K562 (cell line): ENCODE measurements at regions not wholly inside any gene's neighbourhood (a gene's known extent, or its start where the extent isn't known, plus 50 kb on each side); places are given as distances from the start of the nearest gene placed in this dataset.

Source experiments
- ATAC-seq: fragments of 200-7000 bp; cut with Tn5 transposase; 3 replicates; pipeline ENCODE4 v1.9.1; 2020; ENCODE audit warnings: moderate library complexity
- BruUV-seq: library from RNA; stranded (reverse); fragments of 400-500 nt; replicated peaks from 2 replicates; lab custom pipeline; 2021; lab: Mats Ljungman, UMichigan
- CTCF ChIA-PET: fragments of 300-600 bp; formaldehyde crosslinking; extraction: SDS; loops from one replicate; lab custom pipeline; 2021; ENCODE audit warnings: low intra/inter-chr PET ratio; lab: Yijun Ruan, JAX
- POLR2A ChIA-PET: fragments of 300-600, 350-650 bp; sonication (Branson Sonifier 250); formaldehyde crosslinking; extraction: SDS; loops from one replicate; lab custom pipeline; 2021; ENCODE audit warnings: antibody characterized with exemption, inconsistent platforms; lab: Yijun Ruan, JAX
- DNase-seq, 4 experiments: peaks; one replicate each; pipeline versions ENCODE4 v3.0.0 to v3.0.0-alpha.2; 2011 to 2018; ENCODE audit warnings: low spot score in 3 of 4, mixed read lengths in 3 of 4; ENCODE audit errors: extremely low read depth in 1 of 4
- FAIRE-seq: peaks from 2 replicates; lab custom pipeline; 2011; peaks lifted over from hg19 to GRCh38; lab: Jason Lieb, UNC
- H2AFZ ChIP-seq: 2 replicates; pipeline ENCODE4 v1.6.0; 2011; ENCODE audit warnings: low read depth, low read length, control low read depth, inconsistent platforms
- H3K27ac ChIP-seq: fragments of 200-600 bp; 3 replicates; pipeline ENCODE4 v1.8.0; 2011; ENCODE audit warnings: low read depth, mild to moderate bottlenecking, control low read depth, inconsistent platforms, low read length, moderate library complexity, mixed read lengths; ENCODE audit errors: extremely low read depth
- H3K27me3 ChIP-seq, 2 experiments: fragments of 300-600 bp in 1 of 2; 2 replicates in 1 of 2; 3 replicates in 1 of 2; pipeline versions ENCODE4 v1.6.0 to v1.8.0; 2011; ENCODE audit warnings: inconsistent platforms in 2 of 2, low read length in 2 of 2, mild to moderate bottlenecking in 1 of 2, mixed read lengths in 1 of 2, moderate library complexity in 1 of 2; ENCODE audit not compliant: control insufficient read depth in 2 of 2, insufficient read depth in 2 of 2
- H3K36me3 ChIP-seq: fragments of 300-600 bp; 3 replicates; pipeline ENCODE4 v1.8.0; 2011; ENCODE audit warnings: mild to moderate bottlenecking, low read length, inconsistent platforms; ENCODE audit not compliant: control insufficient read depth, insufficient read depth
- H3K4me1 ChIP-seq, 2 experiments: fragments of 200-600 bp in 1 of 2; replicated peaks in 1 of 2; 2 replicates in 1 of 2; 3 replicates in 1 of 2; pipeline versions ENCODE4 v1.5.1 to v1.8.0; 2011; ENCODE audit warnings: inconsistent platforms in 2 of 2, low read length in 2 of 2, mild to moderate bottlenecking in 1 of 2, mixed read lengths in 1 of 2, moderate library complexity in 1 of 2; ENCODE audit not compliant: control insufficient read depth in 2 of 2, insufficient read depth in 2 of 2
- H3K4me2 ChIP-seq: 2 replicates; pipeline ENCODE4 v1.6.1; 2011; ENCODE audit warnings: low read length, control low read depth, inconsistent platforms, mixed read lengths; ENCODE audit not compliant: insufficient read depth
- H3K4me3 ChIP-seq: fragments of 200-600 bp; sonication (generic), shearing (Covaris generic); 2 replicates; pipeline ENCODE4 v1.5.1; 2016; ENCODE audit warnings: control low read depth, inconsistent platforms
- H3K79me2 ChIP-seq: fragments of 200-600 bp; 3 replicates; pipeline ENCODE4 v1.8.0; 2011; ENCODE audit warnings: low read length, inconsistent platforms; ENCODE audit not compliant: control insufficient read depth, insufficient read depth
- H3K9ac ChIP-seq, 2 experiments: 2 replicates each; pipeline versions ENCODE4 v1.6.0 to v1.6.1; 2011; ENCODE audit warnings: low read depth in 2 of 2, low read length in 2 of 2, control low read depth in 1 of 2, inconsistent platforms in 1 of 2, mild to moderate bottlenecking in 1 of 2, mixed read lengths in 1 of 2; ENCODE audit not compliant: insufficient read depth in 1 of 2
- H3K9me1 ChIP-seq: one replicate; pipeline ENCODE4 v1.6.0; 2011; ENCODE audit warnings: inconsistent platforms, mild to moderate bottlenecking, low read length, moderate library complexity; ENCODE audit not compliant: control insufficient read depth, insufficient read depth
- H3K9me3 ChIP-seq: replicated peaks from 2 replicates; pipeline ENCODE4 v1.5.1; 2011; ENCODE audit warnings: low read depth, low read length, inconsistent platforms; ENCODE audit not compliant: control insufficient read depth, insufficient read depth
- H4K20me1 ChIP-seq: replicated peaks from 2 replicates; pipeline ENCODE4 v1.6.1; 2011; ENCODE audit warnings: low read length, inconsistent platforms, mixed read lengths; ENCODE audit not compliant: control insufficient read depth, insufficient read depth
- PHTF2 ChIP-seq: fragments of 250-450 bp; sonication (Bioruptor Pico); IDR thresholded peaks from 2 replicates; pipeline ENCODE4 v1.5.0; 2021; ENCODE audit warnings: mild to moderate bottlenecking
- RAD21 ChIP-seq, 2 experiments: fragments of 250-450 bp in 1 of 2; fragments of 450-650 bp in 1 of 2; sonication (Bioruptor Pico) in 1 of 2; formaldehyde crosslinking in 1 of 2; IDR thresholded peaks in 1 of 2; conservative IDR thresholded peaks in 1 of 2; 2 replicates each; pipeline versions ENCODE4 v1.4.0 to v1.8.0; 2020 to 2022; ENCODE audit warnings: mild to moderate bottlenecking in 2 of 2, moderate library complexity in 1 of 2
- WGBS: fragments of 100-300 bp; shearing (Covaris generic); methylation state at CpG from one replicate; pipeline ENCODE4 v1.1.6; 2016; ENCODE audit warnings: low coverage, mixed read lengths; ENCODE audit not compliant: insufficient coverage; ENCODE audit errors: missing lambda C conversion rate; 5-methylcytosine and 5-hydroxymethylcytosine counted together
- in situ Hi-C: fragments of 300-500 bp; cut with MboI; formaldehyde crosslinking; loops from 4 replicates; pipeline ENCODE4 v1.15.0; 2018; ENCODE audit warnings: inconsistent platforms, mixed read lengths
- intact Hi-C: fragments of 100-400 bp; cut with micrococcal nuclease; formaldehyde crosslinking; loops from 2 replicates; pipeline ENCODE4 v1.14.2; 2022
- TF ChIP-seq, protein P1 (sequence below), 3 experiments: IDR thresholded peaks in 2 of 3; conservative IDR thresholded peaks in 1 of 3; 2 replicates each; pipeline ENCODE4 v1.5.1; 2011 to 2012; ENCODE audit warnings: low read length in 3 of 3, mild to moderate bottlenecking in 3 of 3, control low read depth in 2 of 3, improper control_type of control experiment in 1 of 3, inconsistent platforms in 1 of 3, low read depth in 1 of 3, mixed read lengths in 1 of 3, moderate library complexity in 1 of 3; ENCODE audit not compliant: insufficient read depth in 2 of 3

- no peaks in the 10 kb centered on the region for H4K20me1 ChIP-seq
- DNase-seq, result peak in 2 of 4 experiments; percentile 3 to 11
- ChIA-PET POLR2A (no interaction called here), CTCF (interaction anchor here (0.7 kb wide), 1 partner anchor 430 kb away, joined by 3 read pairs; no protein-coding TSS in a partner anchor)
- H2AFZ ChIP-seq, result no peak overlapping the region
- in situ Hi-C loops (no loop called here), intact Hi-C loops (no loop called here)
- no peak overlapping the region for H3K9ac ChIP-seq
- H3K9me3 ChIP-seq, result no peaks in the 10 kb centered on the region; the same call in 1 of the 2 replicates
- H3K4me1 ChIP-seq, result no peaks in the 10 kb centered on the region
- no peak for FAIRE-seq
- no peak for ATAC-seq
- no peaks in the 10 kb centered on the region for H3K27me3 ChIP-seq
- H3K9me1 ChIP-seq, result no peaks in the 10 kb centered on the region
- H3K4me2 ChIP-seq, result no peak overlapping the region
- H3K4me3 ChIP-seq, result no peak overlapping the region
- H3K36me3 ChIP-seq, result no peaks in the 10 kb centered on the region
- no peak overlapping the region for H3K27ac ChIP-seq
- BruUV-seq, result no TSS peak
- TF ChIP-seq PHTF2 (CRISPR knock-in tag) (no peak), RAD21 (CRISPR knock-in tag; conservative IDR thresholded peaks at IDR 0.05 in 1 of 2, IDR thresholded peaks at IDR 0.05 in 1 of 2) (peak in 1 of 2 experiments; percentile 49; a peak in 3 of 4 replicates)
- TF ChIP-seq, protein P1, sequence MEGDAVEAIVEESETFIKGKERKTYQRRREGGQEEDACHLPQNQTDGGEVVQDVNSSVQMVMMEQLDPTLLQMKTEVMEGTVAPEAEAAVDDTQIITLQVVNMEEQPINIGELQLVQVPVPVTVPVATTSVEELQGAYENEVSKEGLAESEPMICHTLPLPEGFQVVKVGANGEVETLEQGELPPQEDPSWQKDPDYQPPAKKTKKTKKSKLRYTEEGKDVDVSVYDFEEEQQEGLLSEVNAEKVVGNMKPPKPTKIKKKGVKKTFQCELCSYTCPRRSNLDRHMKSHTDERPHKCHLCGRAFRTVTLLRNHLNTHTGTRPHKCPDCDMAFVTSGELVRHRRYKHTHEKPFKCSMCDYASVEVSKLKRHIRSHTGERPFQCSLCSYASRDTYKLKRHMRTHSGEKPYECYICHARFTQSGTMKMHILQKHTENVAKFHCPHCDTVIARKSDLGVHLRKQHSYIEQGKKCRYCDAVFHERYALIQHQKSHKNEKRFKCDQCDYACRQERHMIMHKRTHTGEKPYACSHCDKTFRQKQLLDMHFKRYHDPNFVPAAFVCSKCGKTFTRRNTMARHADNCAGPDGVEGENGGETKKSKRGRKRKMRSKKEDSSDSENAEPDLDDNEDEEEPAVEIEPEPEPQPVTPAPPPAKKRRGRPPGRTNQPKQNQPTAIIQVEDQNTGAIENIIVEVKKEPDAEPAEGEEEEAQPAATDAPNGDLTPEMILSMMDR (IDR thresholded peaks at IDR 0.05 in 2 of 3, conservative IDR thresholded peaks at IDR 0.05 in 1 of 3; ENCODE audit: insufficient read depth in 2 of 3, low read depth in 1 of 3, low read length in 3 of 3), result peak in 2 of 3 experiments; percentile 23 to 40; a peak in 2 of 6 replicates
- H3K79me2 ChIP-seq, result no peaks in the 10 kb centered on the region
- WGBS, result 1% methylated on average over 10 of the region's 10 CpGs
Observed at GRCh38 chr11:23112987-23113886, 253.0 kb upstream of the CCDC179 start.
